Spinal cord (tissue), 9 donors: ENCODE measurements at regions not wholly inside any gene's neighbourhood (a gene's known extent, or its start where the extent isn't known, plus 50 kb on each side); places are given as distances from the start of the nearest gene placed in this dataset.

Experiments used
- DNase-seq, 6 donors: peaks; one replicate each; pipeline versions ENCODE4 v3.0.0 to v3.0.0-alpha.2; 2013 to 2015; ENCODE audit warnings: low spot score in 6 of 6, low read depth in 4 of 6
- H3K27ac ChIP-seq: one replicate; pipeline ENCODE4 v1.5.1; 2013; ENCODE audit warnings: low read depth, low read length, control low read depth
- H3K27me3 ChIP-seq: one replicate; pipeline ENCODE4 v1.6.1; 2013; ENCODE audit warnings: low read length; ENCODE audit not compliant: control insufficient read depth, insufficient read depth
- H3K36me3 ChIP-seq: one replicate; pipeline ENCODE4 v1.6.1; 2013; ENCODE audit warnings: low read length; ENCODE audit not compliant: control insufficient read depth, insufficient read depth
- H3K4me1 ChIP-seq: one replicate; pipeline ENCODE4 v1.6.1; 2013; ENCODE audit warnings: low read length; ENCODE audit not compliant: control insufficient read depth, insufficient read depth
- H3K4me3 ChIP-seq: one replicate; pipeline ENCODE4 v1.5.1; 2013; ENCODE audit warnings: low read depth, low read length, control low read depth
- H3K9me3 ChIP-seq: one replicate; pipeline ENCODE4 v1.6.1; 2013; ENCODE audit warnings: low read length; ENCODE audit not compliant: control insufficient read depth, insufficient read depth
- WGBS: methylation state at CpG from one replicate; pipeline ENCODE4 v1.1.5; 2013; ENCODE audit warnings: missing lambda C conversion rate; ENCODE audit not compliant: insufficient coverage; 5-methylcytosine and 5-hydroxymethylcytosine counted together
- donor health status: healthy.

GRCh38 chr18:78527984-78528383 is 451.6 kb upstream of the SALL3 start:
- Histone ChIP-seq H3K27ac (no peak overlapping the region), H3K4me3 (no peak overlapping the region), H3K36me3 (no peaks in the 10 kb centered on the region), H3K4me1 (peaks cover 16% of the 10 kb centered on the region), H3K27me3 (no peaks in the 10 kb centered on the region), H3K9me3 (no peaks in the 10 kb centered on the region)
- WGBS = 76% methylated on average over 5 of the region's 11 CpGs
- no peak for DNase-seq

DNA sequence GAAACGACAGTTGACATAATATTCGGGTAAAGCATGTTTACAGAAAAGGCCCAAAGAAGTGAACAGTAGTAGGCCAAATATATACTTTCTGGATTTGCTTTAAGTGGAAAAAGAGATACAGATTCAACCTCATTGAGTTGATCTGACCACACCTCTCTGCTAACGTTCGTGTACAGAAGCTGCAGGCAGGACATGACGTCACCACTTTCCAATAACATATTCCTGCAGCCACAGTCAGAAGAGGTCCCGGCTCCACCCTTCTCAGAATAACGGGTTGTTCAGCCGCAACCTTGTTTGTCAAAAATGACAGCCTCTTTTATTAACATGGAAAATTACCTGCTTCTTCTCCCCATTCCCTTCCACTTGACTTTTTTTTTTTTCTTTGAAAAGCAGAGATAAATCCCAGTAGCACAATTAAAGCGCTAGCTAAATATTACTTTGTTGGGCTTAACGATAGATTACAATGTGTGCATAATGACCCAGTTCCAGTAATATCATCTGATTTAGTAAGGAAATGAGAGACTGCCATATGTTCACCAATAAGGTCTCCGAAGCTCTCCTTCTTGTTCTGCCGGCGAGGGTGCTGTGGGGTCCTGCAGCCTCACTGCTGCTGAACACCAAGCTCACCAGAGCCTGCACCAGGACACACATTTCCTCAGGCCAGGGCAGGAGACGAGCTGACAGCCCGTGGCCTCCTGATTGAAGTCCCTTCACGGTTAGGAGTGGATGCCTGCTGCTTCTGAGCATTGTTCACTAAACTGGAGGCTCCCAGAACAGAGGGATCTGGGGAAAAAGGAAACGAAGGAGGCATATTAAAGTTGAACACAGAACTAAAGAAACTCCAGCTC is 451.0 kb upstream of the SALL3 start:
- H3K36me3 ChIP-seq = no peaks in the 10 kb centered on the region
- DNase-seq = peak in 1 of 6 donors; percentile 84
- H3K27me3 ChIP-seq = no peaks in the 10 kb centered on the region
- no peak overlapping the region for H3K27ac ChIP-seq
- no peak overlapping the region for H3K4me3 ChIP-seq
- H3K4me1 ChIP-seq = peaks cover 16% of the 10 kb centered on the region
- no peaks in the 10 kb centered on the region for H3K9me3 ChIP-seq
- WGBS = 40% methylated on average over 13 of the region's 17 CpGs

- Histone ChIP-seq H3K27me3 (no peaks in the 10 kb centered on the region), H3K4me1 (peaks cover 16% of the 10 kb centered on the region), H3K27ac (no peak overlapping the region), H3K4me3 (no peak overlapping the region), H3K9me3 (no peaks in the 10 kb centered on the region), H3K36me3 (no peaks in the 10 kb centered on the region)
- 91% methylated on average over 10 of the region's 11 CpGs for WGBS
- DNase-seq = no peak
Observed at GRCh38 chr18:78531637-78532036, 448.0 kb upstream of the SALL3 start.

GRCh38 chr18:78538669-78539440 is 440.8 kb upstream of the SALL3 start:
- Histone ChIP-seq H3K4me1 (peaks cover 27% of the 10 kb centered on the region), H3K27ac (no peak overlapping the region), H3K27me3 (no peaks in the 10 kb centered on the region), H3K36me3 (no peaks in the 10 kb centered on the region), H3K4me3 (no peak overlapping the region), H3K9me3 (no peaks in the 10 kb centered on the region)
- no peak for DNase-seq
- 93% methylated on average over 17 of the region's 20 CpGs for WGBS

- Histone ChIP-seq H3K9me3 (no peaks in the 10 kb centered on the region), H3K27me3 (no peaks in the 10 kb centered on the region), H3K36me3 (no peaks in the 10 kb centered on the region), H3K4me3 (no peak overlapping the region), H3K27ac (no peak overlapping the region), H3K4me1 (peaks cover 27% of the 10 kb centered on the region)
- WGBS = 84% methylated on average over 15 of the region's 18 CpGs
- no peak for DNase-seq
Observed at GRCh38 chr18:78540636-78541529, 438.7 kb upstream of the SALL3 start.

DNA sequence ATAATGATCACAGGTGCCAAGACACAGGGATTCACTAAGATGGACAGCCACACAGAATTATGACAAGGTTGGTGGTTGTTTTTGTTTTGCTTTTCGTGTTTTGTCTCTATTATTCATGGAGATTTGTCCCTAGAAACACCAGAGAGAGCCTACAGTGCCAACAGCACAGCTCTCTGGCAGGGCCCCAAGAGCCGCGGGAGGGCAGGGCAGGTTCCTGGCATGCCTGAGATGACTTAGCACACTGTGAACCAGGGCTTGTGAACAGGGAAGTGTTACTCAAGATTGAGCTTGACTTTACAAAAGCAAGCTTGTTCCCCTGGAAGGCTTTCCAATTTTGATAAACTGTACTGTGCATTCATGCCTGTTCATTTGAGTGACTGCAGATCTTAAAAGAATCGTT is 437.4 kb upstream of the SALL3 start:
- peak in 2 of 6 donors; percentile 68 to 81 for DNase-seq
- no peaks in the 10 kb centered on the region for H3K9me3 ChIP-seq
- H3K27me3 ChIP-seq = no peaks in the 10 kb centered on the region
- peaks cover 27% of the 10 kb centered on the region for H3K4me1 ChIP-seq
- H3K27ac ChIP-seq = peak overlapping the region; percentile 43
- H3K4me3 ChIP-seq = no peak overlapping the region
- WGBS = 19% methylated on average over 3 of the region's 4 CpGs
- H3K36me3 ChIP-seq = no peaks in the 10 kb centered on the region

DNA sequence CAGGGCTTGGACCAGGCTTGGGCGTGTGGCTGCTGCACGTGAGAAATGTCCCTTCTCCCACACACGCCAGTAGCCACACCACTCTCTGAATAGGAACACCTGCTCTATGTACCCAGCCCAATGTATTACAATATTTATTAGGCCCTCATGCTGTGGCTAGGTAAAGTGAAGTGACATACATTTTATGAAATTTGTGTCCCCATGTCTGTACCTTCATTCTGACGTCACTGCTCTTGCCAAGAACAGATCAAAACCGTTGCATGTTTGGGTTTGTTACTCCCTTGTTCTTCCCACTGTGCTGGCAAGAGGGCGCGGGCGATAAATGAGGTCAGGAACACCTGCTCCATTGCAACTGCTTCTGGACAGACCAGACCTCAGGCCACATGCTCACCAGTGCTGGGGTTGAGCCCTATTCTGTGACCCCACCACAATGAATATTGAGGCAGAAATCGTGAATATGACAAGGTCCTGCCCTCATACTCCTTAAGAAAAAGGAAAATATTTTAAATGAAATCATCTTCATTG is 436.4 kb upstream of the SALL3 start:
- H3K36me3 ChIP-seq = no peaks in the 10 kb centered on the region
- no peaks in the 10 kb centered on the region for H3K27me3 ChIP-seq
- peaks cover 27% of the 10 kb centered on the region for H3K4me1 ChIP-seq
- no peak overlapping the region for H3K4me3 ChIP-seq
- H3K27ac ChIP-seq = peak overlapping the region; percentile 43
- WGBS = 90% methylated on average over 4 of the region's 9 CpGs
- DNase-seq = no peak
- no peaks in the 10 kb centered on the region for H3K9me3 ChIP-seq

GRCh38 chr18:78546281-78546680 is 433.3 kb upstream of the SALL3 start:
- H3K27ac ChIP-seq = no peak overlapping the region
- H3K4me1 ChIP-seq = peaks cover 17% of the 10 kb centered on the region
- H3K4me3 ChIP-seq = no peak overlapping the region
- H3K36me3 ChIP-seq = no peaks in the 10 kb centered on the region
- no peaks in the 10 kb centered on the region for H3K27me3 ChIP-seq
- H3K9me3 ChIP-seq = no peaks in the 10 kb centered on the region
- no CpG with 5 or more reads among the region's 5 CpGs for WGBS
- no peak for DNase-seq

DNA sequence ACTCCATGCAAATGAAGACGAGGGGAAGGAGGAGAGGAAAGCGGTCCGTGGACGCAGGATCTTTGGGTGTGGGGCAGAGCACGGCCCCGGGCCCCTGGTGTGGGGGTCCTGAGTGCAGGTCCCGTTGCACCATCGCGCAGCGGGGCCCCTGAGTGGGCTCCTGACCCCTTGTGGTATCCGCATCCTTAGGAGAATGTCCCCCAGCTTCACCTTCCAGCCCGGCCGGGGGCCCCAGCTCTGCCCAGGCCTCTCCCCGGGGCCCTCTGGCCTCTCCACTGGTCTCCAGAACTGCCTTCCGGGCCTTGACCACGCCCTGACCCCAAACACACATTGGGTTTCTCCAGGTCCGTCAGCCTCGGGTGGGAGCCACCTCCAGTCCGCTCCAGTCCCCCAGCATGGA is 431.8 kb upstream of the SALL3 start:
- Histone ChIP-seq H3K27ac (no peak overlapping the region), H3K4me3 (no peak overlapping the region), H3K36me3 (no peaks in the 10 kb centered on the region), H3K27me3 (no peaks in the 10 kb centered on the region), H3K9me3 (no peaks in the 10 kb centered on the region), H3K4me1 (peaks cover 3% of the 10 kb centered on the region)
- DNase-seq = no peak
- 92% methylated on average over 19 of the region's 19 CpGs for WGBS
